ENCODE measurements at regions not wholly inside any gene's neighbourhood (a gene's known extent, or its start where the extent isn't known, plus 50 kb on each side); places are given as distances from the start of the nearest gene placed in this dataset.
A peak's percentile ranks its signal among the peaks of the same experiment; 100 is the strongest.

GRCh38 chr9:34777666-34778065 is 67.7 kb upstream of the CCL21 start:
- no peaks in the 10 kb centered on the region for H3K79me2 ChIP-seq (ENCODE audit: low read length)
- no peaks in the 10 kb centered on the region for H3F3A ChIP-seq (ENCODE audit: low read length, unreplicated experiment)
- no peak overlapping the region for H3K4me2 ChIP-seq (ENCODE audit: low read length)
- no peak overlapping the region for H2AFZ ChIP-seq (ENCODE audit: low read length)
- ATAC-seq (no peak), DNase-seq (no peak)
- no peak overlapping the region for H3K27ac ChIP-seq (ENCODE audit: low read length)
- H3K4me1 ChIP-seq (ENCODE audit: insufficient read depth, low read length): peaks cover 6% of the 10 kb centered on the region; the same call in 1 of the 2 replicates
- no peak overlapping the region for H3K4me3 ChIP-seq (ENCODE audit: low read length)
- TF ChIP-seq CTCF (conservative IDR thresholded peaks at IDR 0.05; ENCODE audit: low read depth, low read length) (no peak), EZH2phosphoT487 (IDR thresholded peaks at IDR 0.05; ENCODE audit: borderline replicate concordance, low read length) (no peak), EZH2 (IDR thresholded peaks at IDR 0.05; ENCODE audit: low read length, unreplicated experiment) (no peak)
- ChIA-PET CTCF (no interaction called here), POLR2A (ENCODE audit: unreplicated experiment) (no interaction called here)
- no peaks in the 10 kb centered on the region for H4K20me1 ChIP-seq (ENCODE audit: low read length)
- intact Hi-C loops (cut with micrococcal nuclease): no loop called here
- H3K36me3 ChIP-seq (ENCODE audit: low read depth, low read length): no peaks in the 10 kb centered on the region
- H3K9me3 ChIP-seq (ENCODE audit: low read length): no peaks in the 10 kb centered on the region
- no peaks in the 10 kb centered on the region for H3K9me2 ChIP-seq (replicated peaks; ENCODE audit: low read length)
- H3K27me3 ChIP-seq (ENCODE audit: low read length): peaks cover 33% of the 10 kb centered on the region
- H3K9ac ChIP-seq (ENCODE audit: low read length): no peak overlapping the region
- no TSS peak for BruUV-seq (replicated peaks)

GRCh38 chr9:34773955-34774354 is 64.0 kb upstream of the CCL21 start:
- Histone ChIP-seq H3F3A (ENCODE audit: low read length, unreplicated experiment) (no peaks in the 10 kb centered on the region), H3K36me3 (ENCODE audit: low read depth, low read length) (no peaks in the 10 kb centered on the region), H2AFZ (ENCODE audit: low read length) (no peak overlapping the region), H3K4me3 (ENCODE audit: low read length) (no peak overlapping the region), H3K9me3 (ENCODE audit: low read length) (no peaks in the 10 kb centered on the region), H3K9me2 (replicated peaks; ENCODE audit: low read length) (no peaks in the 10 kb centered on the region), H3K79me2 (ENCODE audit: low read length) (no peaks in the 10 kb centered on the region), H3K27me3 (ENCODE audit: low read length) (peaks cover 8% of the 10 kb centered on the region), H3K27ac (ENCODE audit: low read length) (no peak overlapping the region), H3K4me1 (ENCODE audit: insufficient read depth, low read length) (peaks cover 6% of the 10 kb centered on the region; the same call in 1 of the 2 replicates), H4K20me1 (ENCODE audit: low read length) (no peaks in the 10 kb centered on the region), H3K4me2 (ENCODE audit: low read length) (no peak overlapping the region), H3K9ac (ENCODE audit: low read length) (no peak overlapping the region)
- intact Hi-C loops (cut with micrococcal nuclease): no loop called here
- no TSS peak for BruUV-seq (replicated peaks)
- peak; percentile 4 for DNase-seq
- CTCF ChIA-PET: no interaction called here
- no peak for ATAC-seq
- TF ChIP-seq EZH2 (IDR thresholded peaks at IDR 0.05; ENCODE audit: low read length, unreplicated experiment) (no peak), EZH2phosphoT487 (IDR thresholded peaks at IDR 0.05; ENCODE audit: borderline replicate concordance, low read length) (no peak), CTCF (conservative IDR thresholded peaks at IDR 0.05; ENCODE audit: low read depth, low read length) (no peak)
- POLR2A ChIA-PET (ENCODE audit: unreplicated experiment): no interaction called here

GRCh38 chr9:34773306-34773910 is 63.5 kb upstream of the CCL21 start:
- DNase-seq (peak; percentile 19), ATAC-seq (no peak)
- H3K27me3 ChIP-seq (ENCODE audit: low read length): 0 out of 2 replicates have a peak, but pooled peaks cover 2% of the 10 kb centered on the region
- no peaks in the 10 kb centered on the region for H3K79me2 ChIP-seq (ENCODE audit: low read length)
- no peak overlapping the region for H3K4me3 ChIP-seq (ENCODE audit: low read length)
- POLR2A ChIA-PET (ENCODE audit: unreplicated experiment): no interaction called here
- no peak overlapping the region for H3K27ac ChIP-seq (ENCODE audit: low read length)
- no peak overlapping the region for H2AFZ ChIP-seq (ENCODE audit: low read length)
- no peak overlapping the region for H3K4me2 ChIP-seq (ENCODE audit: low read length)
- H3K36me3 ChIP-seq (ENCODE audit: low read depth, low read length): no peaks in the 10 kb centered on the region
- H4K20me1 ChIP-seq (ENCODE audit: low read length): no peaks in the 10 kb centered on the region
- no peak overlapping the region for H3K9ac ChIP-seq (ENCODE audit: low read length)
- H3K9me2 ChIP-seq (replicated peaks; ENCODE audit: low read length): no peaks in the 10 kb centered on the region
- peaks cover 6% of the 10 kb centered on the region; the same call in 1 of the 2 replicates for H3K4me1 ChIP-seq (ENCODE audit: insufficient read depth, low read length)
- intact Hi-C loops (cut with micrococcal nuclease): no loop called here
- no peaks in the 10 kb centered on the region for H3F3A ChIP-seq (ENCODE audit: low read length, unreplicated experiment)
- BruUV-seq (replicated peaks): no TSS peak
- H3K9me3 ChIP-seq (ENCODE audit: low read length): no peaks in the 10 kb centered on the region
- CTCF ChIA-PET: interaction anchor here (0.6 kb wide), 1 partner anchor 126 kb away, joined by 5 read pairs; no protein-coding TSS in a partner anchor
- no peak for TF ChIP-seq CTCF (conservative IDR thresholded peaks at IDR 0.05; ENCODE audit: low read depth, low read length)
- TF ChIP-seq EZH2 (IDR thresholded peaks at IDR 0.05; ENCODE audit: low read length, unreplicated experiment): no peak
- TF ChIP-seq EZH2phosphoT487 (IDR thresholded peaks at IDR 0.05; ENCODE audit: borderline replicate concordance, low read length): no peak

All from PC-3 (cell line).